Calu3 (cell line): ENCODE measurements at regions not wholly inside any gene's neighbourhood (a gene's known extent, or its start where the extent isn't known, plus 50 kb on each side); places are given as distances from the start of the nearest gene placed in this dataset.

Experiments
- BruUV-seq: library from RNA; stranded (reverse); fragments of 400-500 nt; replicated peaks from 2 replicates; lab custom pipeline; 2021; lab: Mats Ljungman, UMichigan
- CTCF ChIA-PET: fragments of 300-600 bp; sonication (Branson Sonifier 250); formaldehyde crosslinking; loops from one replicate; lab custom pipeline; 2022; ENCODE audit warnings: antibody characterized with exemption; lab: Charles Lee
- DNase-seq: peaks from one replicate; pipeline ENCODE4 v3.0.0; 2022
- H3K27ac Mint-ChIP-seq: one replicate; pipeline ENCODE4 v1.8.0; 2022; ENCODE audit warnings: mixed read lengths; ENCODE audit not compliant: unreplicated experiment
- H3K27me3 Mint-ChIP-seq: one replicate; pipeline ENCODE4 v1.8.0; 2022; ENCODE audit warnings: mixed read lengths; ENCODE audit not compliant: unreplicated experiment
- H3K36me3 Mint-ChIP-seq: one replicate; pipeline ENCODE4 v1.8.0; 2022; ENCODE audit warnings: mild to moderate bottlenecking, moderate library complexity, mixed read lengths; ENCODE audit not compliant: insufficient read depth, unreplicated experiment
- H3K4me1 Mint-ChIP-seq: one replicate; pipeline ENCODE4 v1.8.0; 2022; ENCODE audit warnings: mild to moderate bottlenecking, low read depth, mixed read lengths; ENCODE audit not compliant: unreplicated experiment
- H3K4me3 Mint-ChIP-seq: one replicate; pipeline ENCODE4 v1.8.0; 2022; ENCODE audit warnings: mild to moderate bottlenecking, low read depth, moderate library complexity, mixed read lengths; ENCODE audit not compliant: unreplicated experiment
- H3K9me3 Mint-ChIP-seq: one replicate; pipeline ENCODE4 v1.8.0; 2022; ENCODE audit warnings: low read depth, mixed read lengths; ENCODE audit not compliant: unreplicated experiment
- CTCF ChIP-seq: fragments of 200-600 bp; IDR thresholded peaks from one replicate; pipeline ENCODE4 v1.8.0; 2022; ENCODE audit warnings: antibody characterized with exemption; ENCODE audit not compliant: unreplicated experiment
- intact Hi-C: fragments of 100-400 bp; cut with micrococcal nuclease; formaldehyde crosslinking; loops from one replicate; pipeline ENCODE4 v1.10.0; 2022; ENCODE audit not compliant: unreplicated experiment

GRCh38 chr9:87096506-87096905 lies 149.2 kb upstream of the GAS1 start:
- H3K36me3 Mint-ChIP-seq, result no peaks in the 10 kb centered on the region
- CTCF ChIA-PET, result no interaction called here
- intact Hi-C loops, result no loop called here
- H3K27me3 Mint-ChIP-seq, result peaks cover 63% of the 10 kb centered on the region
- H3K27ac Mint-ChIP-seq, result no peak overlapping the region
- no peaks in the 10 kb centered on the region for H3K9me3 Mint-ChIP-seq
- DNase-seq, result no peak
- BruUV-seq, result no TSS peak
- no peak for TF ChIP-seq CTCF
- no peaks in the 10 kb centered on the region for H3K4me1 Mint-ChIP-seq
- H3K4me3 Mint-ChIP-seq, result no peak overlapping the region

GRCh38 chr9:87097238-87097637 lies 149.9 kb upstream of the GAS1 start:
- Mint-ChIP-seq H3K4me1 (no peaks in the 10 kb centered on the region), H3K9me3 (no peaks in the 10 kb centered on the region), H3K36me3 (no peaks in the 10 kb centered on the region), H3K27ac (no peak overlapping the region), H3K27me3 (peaks cover 56% of the 10 kb centered on the region), H3K4me3 (no peak overlapping the region)
- CTCF ChIA-PET, result no interaction called here
- no TSS peak for BruUV-seq
- intact Hi-C loops, result no loop called here
- no peak for DNase-seq
- no peak for TF ChIP-seq CTCF

- no peak for TF ChIP-seq CTCF
- H3K4me3 Mint-ChIP-seq, result no peak overlapping the region
- CTCF ChIA-PET, result no interaction called here
- intact Hi-C loops, result no loop called here
- no peak for DNase-seq
- BruUV-seq, result no TSS peak
- no peaks in the 10 kb centered on the region for H3K4me1 Mint-ChIP-seq
- no peak overlapping the region for H3K27ac Mint-ChIP-seq
- no peaks in the 10 kb centered on the region for H3K36me3 Mint-ChIP-seq
- peaks cover 45% of the 10 kb centered on the region for H3K27me3 Mint-ChIP-seq
- H3K9me3 Mint-ChIP-seq, result no peaks in the 10 kb centered on the region
Observed at GRCh38 chr9:87099407-87099806, 152.1 kb upstream of the GAS1 start.

- CTCF ChIA-PET, result no interaction called here
- no peak for TF ChIP-seq CTCF
- intact Hi-C loops, result no loop called here
Observed at GRCh38 chr9:87100001-87100400, 152.7 kb upstream of the GAS1 start.

GRCh38 chr9:87102126-87102525 lies 154.8 kb upstream of the GAS1 start:
- no TSS peak for BruUV-seq
- no peaks in the 10 kb centered on the region for H3K4me1 Mint-ChIP-seq
- TF ChIP-seq CTCF, result no peak
- peaks cover 44% of the 10 kb centered on the region for H3K27me3 Mint-ChIP-seq
- CTCF ChIA-PET, result no interaction called here
- no peak overlapping the region for H3K27ac Mint-ChIP-seq
- intact Hi-C loops, result no loop called here
- H3K9me3 Mint-ChIP-seq, result no peaks in the 10 kb centered on the region
- H3K4me3 Mint-ChIP-seq, result no peak overlapping the region
- DNase-seq, result no peak
- H3K36me3 Mint-ChIP-seq, result no peaks in the 10 kb centered on the region

More at GRCh38 chr9:87100001-87100400, 152.7 kb upstream of the GAS1 start:
- Mint-ChIP-seq H3K36me3 (no peaks in the 10 kb centered on the region), H3K27me3 (peaks cover 43% of the 10 kb centered on the region), H3K27ac (no peak overlapping the region), H3K9me3 (no peaks in the 10 kb centered on the region), H3K4me1 (no peaks in the 10 kb centered on the region), H3K4me3 (no peak overlapping the region)
- no peak for DNase-seq
- no TSS peak for BruUV-seq
